SH-SY5Y (cell line): ENCODE measurements at regions not wholly inside any gene's neighbourhood (a gene's known extent, or its start where the extent isn't known, plus 50 kb on each side); places are given as distances from the start of the nearest gene placed in this dataset.

Experiments used
- GATA2 ChIP-seq: IDR thresholded peaks from 2 replicates; pipeline ENCODE4 v1.6.1; 2011; ENCODE audit warnings: mild to moderate bottlenecking, low read depth, low read length
- GATA3 ChIP-seq: IDR thresholded peaks from 2 replicates; pipeline ENCODE4 v1.6.1; 2011; ENCODE audit warnings: low read depth, mild to moderate bottlenecking, low read length, moderate library complexity

DNA sequence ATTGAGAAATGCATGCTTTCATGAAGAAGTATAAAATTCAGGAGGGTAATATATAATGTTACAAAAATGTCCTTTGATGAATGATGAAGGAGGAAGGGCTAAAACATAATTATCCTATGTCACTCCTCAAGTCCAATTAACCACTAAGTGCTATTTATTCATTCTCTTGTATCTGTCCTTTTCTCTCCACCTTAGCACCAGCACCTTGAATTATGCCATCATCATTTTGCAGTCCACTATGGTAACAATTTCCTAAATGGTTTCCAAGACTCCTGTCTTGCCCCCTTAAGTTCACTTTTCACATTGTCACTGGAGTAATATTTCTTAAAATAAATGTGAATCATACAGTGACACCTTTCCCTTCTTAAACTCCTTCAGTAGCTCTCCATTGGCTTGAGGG lies 756.3 kb downstream of the STPG2 start:
- no peak for TF ChIP-seq GATA2
- no peak for TF ChIP-seq GATA3
